ENCODE measurements at regions not wholly inside any gene's neighbourhood (a gene's known extent, or its start where the extent isn't known, plus 50 kb on each side); places are given as distances from the start of the nearest gene placed in this dataset.

DNA sequence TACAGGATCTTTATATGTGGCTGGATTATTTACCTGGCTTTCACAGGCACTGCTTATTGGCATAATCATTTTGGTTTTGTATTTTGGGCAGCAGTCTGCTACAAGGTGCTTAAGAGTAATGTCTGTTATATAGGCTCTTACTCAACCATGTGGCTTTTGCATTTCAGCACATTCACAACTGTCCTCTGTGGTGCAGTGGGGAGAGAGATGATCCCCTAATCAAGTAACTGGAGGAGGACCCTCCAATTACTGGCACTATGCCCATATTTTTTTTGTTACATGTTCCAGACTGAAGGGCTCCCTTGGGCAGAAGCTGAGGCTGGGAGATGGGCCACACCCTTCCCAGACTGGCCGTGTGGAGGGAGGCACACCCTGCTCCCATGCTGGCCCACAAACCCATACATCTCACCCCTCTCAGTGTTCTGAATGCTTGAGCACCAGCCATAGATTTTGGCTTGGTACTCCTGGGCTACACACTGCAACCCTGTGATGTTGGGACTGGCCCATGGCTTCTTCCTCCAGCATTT is 173.5 kb downstream of the FAM174A start:
- H3K9ac ChIP-seq (ENCODE audit: control insufficient read depth, insufficient read depth, low read length) = no peak overlapping the region
- no peaks in the 10 kb centered on the region for H3K36me3 ChIP-seq (ENCODE audit: control insufficient read depth in 2 of 2, insufficient read depth in 2 of 2, low read length in 1 of 2)
- H3K27me3 ChIP-seq (replicated peaks in 1 of 2; ENCODE audit: control insufficient read depth in 2 of 2, insufficient read depth in 2 of 2, low read length in 1 of 2) = no peaks in the 10 kb centered on the region
- BruUV-seq (replicated peaks) = no TSS peak
- H3K79me2 ChIP-seq (ENCODE audit: control insufficient read depth, insufficient read depth, low read length) = no peaks in the 10 kb centered on the region
- no peak overlapping the region for H2AFZ ChIP-seq (ENCODE audit: control insufficient read depth, low read depth, low read length)
- in situ Hi-C loops (cut with MboI) = no loop called here
- H3K9me3 ChIP-seq (replicated peaks; ENCODE audit: control insufficient read depth, insufficient read depth, low read length) = no peaks in the 10 kb centered on the region
- 0% methylated on average over 1 of the region's 1 CpG for WGBS (ENCODE audit: insufficient coverage, insufficient replicate concordance, low lambda C conversion rate, missing lambda C conversion rate)
- no peaks in the 10 kb centered on the region for H4K20me1 ChIP-seq (ENCODE audit: control insufficient read depth, insufficient read depth)
- no peak overlapping the region for H3K27ac ChIP-seq (ENCODE audit: control insufficient read depth, insufficient read depth)
- no peak for ATAC-seq
- H3K4me3 ChIP-seq = no peak overlapping the region
- H3K4me1 ChIP-seq (ENCODE audit: control insufficient read depth, insufficient read depth, low read length) = no peaks in the 10 kb centered on the region
- POLR2A ChIA-PET = no interaction called here
- intact Hi-C loops (cut with micrococcal nuclease; ENCODE audit: unreplicated experiment) = no loop called here
- SMC1A ChIA-PET (ENCODE audit: uncharacterized antibody, unreplicated experiment) = no interaction called here
- RAD21 ChIA-PET (ENCODE audit: unreplicated experiment) = no interaction called here
- no peak for FAIRE-seq
- CTCF ChIA-PET = no interaction called here
- no peak for DNase-seq (ENCODE audit: low read depth, low spot score)
- TF ChIP-seq EGR1 (IDR thresholded peaks at IDR 0.05; ENCODE audit: borderline replicate concordance in 1 of 2, low read depth in 2 of 2, low read length in 2 of 2) (no peak), CBFB (IDR thresholded peaks at IDR 0.05; ENCODE audit: low read depth) (no peak), ZBED1 (IDR thresholded peaks at IDR 0.05; ENCODE audit: borderline replicate concordance) (no peak), ZNF24 (IDR thresholded peaks at IDR 0.05) (no peak), YY1 (IDR thresholded peaks at IDR 0.05; ENCODE audit: low read depth, low read length) (no peak), MYB (IDR thresholded peaks at IDR 0.05; ENCODE audit: borderline replicate concordance, low read depth, low read length) (no peak), ZNF207 (IDR thresholded peaks at IDR 0.05; ENCODE audit: borderline replicate concordance) (no peak), CREB1 (IDR thresholded peaks at IDR 0.05; ENCODE audit: low read depth) (no peak), KDM1A (IDR thresholded peaks at IDR 0.05; ENCODE audit: borderline replicate concordance) (no peak)
- TF ChIP-seq, protein P1, sequence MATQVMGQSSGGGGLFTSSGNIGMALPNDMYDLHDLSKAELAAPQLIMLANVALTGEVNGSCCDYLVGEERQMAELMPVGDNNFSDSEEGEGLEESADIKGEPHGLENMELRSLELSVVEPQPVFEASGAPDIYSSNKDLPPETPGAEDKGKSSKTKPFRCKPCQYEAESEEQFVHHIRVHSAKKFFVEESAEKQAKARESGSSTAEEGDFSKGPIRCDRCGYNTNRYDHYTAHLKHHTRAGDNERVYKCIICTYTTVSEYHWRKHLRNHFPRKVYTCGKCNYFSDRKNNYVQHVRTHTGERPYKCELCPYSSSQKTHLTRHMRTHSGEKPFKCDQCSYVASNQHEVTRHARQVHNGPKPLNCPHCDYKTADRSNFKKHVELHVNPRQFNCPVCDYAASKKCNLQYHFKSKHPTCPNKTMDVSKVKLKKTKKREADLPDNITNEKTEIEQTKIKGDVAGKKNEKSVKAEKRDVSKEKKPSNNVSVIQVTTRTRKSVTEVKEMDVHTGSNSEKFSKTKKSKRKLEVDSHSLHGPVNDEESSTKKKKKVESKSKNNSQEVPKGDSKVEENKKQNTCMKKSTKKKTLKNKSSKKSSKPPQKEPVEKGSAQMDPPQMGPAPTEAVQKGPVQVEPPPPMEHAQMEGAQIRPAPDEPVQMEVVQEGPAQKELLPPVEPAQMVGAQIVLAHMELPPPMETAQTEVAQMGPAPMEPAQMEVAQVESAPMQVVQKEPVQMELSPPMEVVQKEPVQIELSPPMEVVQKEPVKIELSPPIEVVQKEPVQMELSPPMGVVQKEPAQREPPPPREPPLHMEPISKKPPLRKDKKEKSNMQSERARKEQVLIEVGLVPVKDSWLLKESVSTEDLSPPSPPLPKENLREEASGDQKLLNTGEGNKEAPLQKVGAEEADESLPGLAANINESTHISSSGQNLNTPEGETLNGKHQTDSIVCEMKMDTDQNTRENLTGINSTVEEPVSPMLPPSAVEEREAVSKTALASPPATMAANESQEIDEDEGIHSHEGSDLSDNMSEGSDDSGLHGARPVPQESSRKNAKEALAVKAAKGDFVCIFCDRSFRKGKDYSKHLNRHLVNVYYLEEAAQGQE (IDR thresholded peaks at IDR 0.05; ENCODE audit: low read depth, low read length) = no peak
- H3K4me2 ChIP-seq (ENCODE audit: control insufficient read depth, insufficient read depth) = no peak overlapping the region
